Renal cortical epithelial cell (primary cell): ENCODE measurements at regions not wholly inside any gene's neighbourhood (a gene's known extent, or its start where the extent isn't known, plus 50 kb on each side); places are given as distances from the start of the nearest gene placed in this dataset.
"Not testable (repeated sequence)": the region's sequence is repeated elsewhere in the genome, so short reads cannot be mapped to it uniquely, and the experiment has no call there.

Experiments used
- DNase-seq: peaks from one replicate; pipeline ENCODE4 v3.0.0-alpha.2; 2011; ENCODE audit warnings: low read depth

GRCh38 chr5:25990771-25991170 lies 1047.6 kb downstream of the CDH9 start:
- no peak for DNase-seq

GRCh38 chr5:25979086-25979485 lies 1059.3 kb downstream of the CDH9 start:
- DNase-seq, result no peak

GRCh38 chr5:25975885-25976284 lies 1062.5 kb downstream of the CDH9 start:
- DNase-seq, result no peak

GRCh38 chr5:25974451-25974850 lies 1063.9 kb downstream of the CDH9 start:
- no peak for DNase-seq

- DNase-seq, result no peak
Observed at GRCh38 chr5:25970906-25971489, 1067.4 kb downstream of the CDH9 start.

- DNase-seq, result not testable (repeated sequence)
Observed at GRCh38 chr5:25969042-25969441, 1069.3 kb downstream of the CDH9 start.

GRCh38 chr5:25964009-25964372 lies 1074.4 kb downstream of the CDH9 start:
- no peak for DNase-seq

- DNase-seq, result no peak
Observed at GRCh38 chr5:25963251-25964008, 1075.0 kb downstream of the CDH9 start.

GRCh38 chr5:25955337-25955736 lies 1083.0 kb downstream of the CDH9 start:
- no peak for DNase-seq

GRCh38 chr5:25950681-25951080 lies 1087.7 kb downstream of the CDH9 start:
- no peak for DNase-seq

GRCh38 chr5:25948278-25948677 lies 1090.1 kb downstream of the CDH9 start:
- DNase-seq, result no peak

GRCh38 chr5:25944786-25945185 lies 1093.6 kb downstream of the CDH9 start:
- DNase-seq, result no peak

- no peak for DNase-seq
Observed at GRCh38 chr5:25909163-25909562, 1129.2 kb downstream of the CDH9 start.

- no peak for DNase-seq
Observed at GRCh38 chr5:25905646-25906045, 1132.7 kb downstream of the CDH9 start.

- peak; percentile 32 for DNase-seq
Observed at GRCh38 chr5:25892211-25892610, 1146.2 kb downstream of the CDH9 start.

GRCh38 chr5:25891691-25892090 lies 1146.7 kb downstream of the CDH9 start:
- peak; percentile 43 for DNase-seq

- no peak for DNase-seq
Observed at GRCh38 chr5:25881318-25882036, 1156.9 kb downstream of the CDH9 start.

- no peak for DNase-seq
Observed at GRCh38 chr5:25863811-25864210, 1174.6 kb downstream of the CDH9 start.

GRCh38 chr5:25862276-25862675 lies 1176.1 kb downstream of the CDH9 start:
- no peak for DNase-seq

- no peak for DNase-seq
Observed at GRCh38 chr5:25858019-25858418, 1180.4 kb downstream of the CDH9 start.

- no peak for DNase-seq
Observed at GRCh38 chr5:25851301-25851700, 1187.1 kb downstream of the CDH9 start.

- DNase-seq, result no peak
Observed at GRCh38 chr5:25850581-25850980, 1187.8 kb downstream of the CDH9 start.

GRCh38 chr5:25849270-25849669 lies 1189.1 kb downstream of the CDH9 start:
- DNase-seq, result no peak
